ENCODE measurements at regions not wholly inside any gene's neighbourhood (a gene's known extent, or its start where the extent isn't known, plus 50 kb on each side); places are given as distances from the start of the nearest gene placed in this dataset.

DNA sequence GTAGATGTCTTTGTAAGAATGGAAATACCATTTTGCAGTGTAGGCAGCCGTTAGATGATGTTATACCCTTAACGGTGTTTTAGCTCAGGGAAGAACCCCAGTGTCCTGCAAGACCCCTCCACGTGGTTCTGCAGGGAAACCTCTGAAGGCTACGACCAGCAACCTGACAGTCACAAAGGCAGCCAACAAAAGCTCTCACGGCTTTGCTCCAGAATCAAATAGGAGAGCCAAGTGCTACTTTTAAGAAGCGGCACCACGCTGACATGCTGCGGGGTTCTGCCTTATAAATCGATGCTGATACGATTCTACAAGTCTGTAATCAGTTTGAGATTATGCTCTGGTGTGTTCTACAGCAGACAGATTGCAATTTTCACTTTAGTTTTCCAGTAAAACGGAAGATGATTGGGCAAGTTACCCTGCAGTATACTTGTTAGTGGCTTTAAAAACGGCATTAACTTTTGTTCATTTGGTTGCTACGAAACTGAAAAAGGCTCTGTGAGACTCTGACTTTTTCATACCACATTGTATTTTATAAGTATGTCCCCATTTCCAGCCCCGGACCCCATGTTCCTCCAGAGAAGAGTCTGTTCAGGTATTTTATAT, 312.9 kb downstream of the SAMD5 start:
- no peak for DNase-seq

GRCh38 chr6:147823936-147824335, 315.4 kb downstream of the SAMD5 start:
- DNase-seq = no peak

GRCh38 chr6:147825848-147826247, 317.4 kb downstream of the SAMD5 start:
- DNase-seq = no peak

- DNase-seq = no peak
These were observed 318.2 kb downstream of the SAMD5 start for GRCh38 chr6:147826698-147827097.

- no peak for DNase-seq
These were observed 320.9 kb downstream of the SAMD5 start for GRCh38 chr6:147829418-147829817.

- DNase-seq = no peak
These were observed 321.3 kb downstream of the SAMD5 start for GRCh38 chr6:147829835-147830234.

DNA sequence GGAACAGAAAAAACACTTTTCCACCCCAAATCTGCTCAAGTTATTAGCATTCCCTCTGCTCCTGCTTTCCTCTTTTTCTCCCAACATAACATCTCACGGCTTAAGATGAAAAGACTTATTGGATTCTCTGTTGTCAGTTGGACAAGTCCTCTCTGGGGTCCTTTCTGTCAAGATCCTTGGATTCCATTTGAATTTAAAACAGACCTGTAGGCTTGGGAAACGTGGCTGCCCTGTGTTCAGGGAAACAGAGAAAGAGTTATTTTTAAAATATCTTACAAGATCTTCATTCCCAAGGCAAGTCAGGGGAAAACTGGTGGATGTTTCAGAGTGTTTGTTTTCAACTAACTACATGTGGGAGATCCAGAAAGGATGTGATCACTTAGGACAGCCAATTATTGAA, 322.9 kb downstream of the SAMD5 start:
- DNase-seq = no peak

DNA sequence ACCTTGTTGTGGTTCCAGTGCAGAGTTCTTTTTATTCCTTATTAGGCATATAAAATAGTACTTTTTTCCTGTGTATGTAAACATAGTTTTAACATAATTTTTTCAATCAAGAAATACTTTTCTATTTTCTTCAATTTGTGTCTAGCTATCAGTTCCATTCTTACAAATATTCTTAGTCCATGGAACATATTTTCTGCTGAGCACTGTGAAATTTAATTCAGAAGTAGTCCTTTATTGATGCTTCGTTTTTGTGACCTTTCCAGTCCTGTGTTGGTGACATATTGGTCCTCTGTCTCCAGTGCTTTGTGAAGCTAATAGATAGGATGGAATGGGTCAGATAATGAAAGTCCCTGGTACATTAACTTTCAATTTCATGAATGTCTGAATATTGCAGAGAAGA, 325.1 kb downstream of the SAMD5 start:
- no peak for DNase-seq

GRCh38 chr6:147834084-147834776, 325.7 kb downstream of the SAMD5 start:
- no peak for DNase-seq

DNA sequence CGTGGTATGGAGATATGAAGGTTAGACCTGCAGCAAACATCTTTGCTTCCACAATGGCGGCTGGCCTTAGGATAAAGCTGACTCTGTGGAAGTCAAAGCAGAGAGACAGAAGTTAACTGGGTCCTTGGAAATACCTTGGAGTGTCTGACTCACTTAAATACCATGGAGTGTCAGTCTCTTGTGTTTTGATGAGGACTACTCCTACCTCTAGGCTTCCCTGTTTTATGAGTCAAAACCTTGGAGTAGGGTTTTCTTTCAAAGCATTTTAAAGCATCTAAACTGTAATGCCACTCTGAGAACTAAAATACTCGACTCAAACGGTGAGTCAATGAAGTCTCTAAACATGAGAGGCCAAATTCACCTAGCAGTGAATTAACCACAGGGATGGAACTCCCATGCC, 329.1 kb downstream of the SAMD5 start:
- DNase-seq = peak; percentile 7

- no peak for DNase-seq
These were observed 331.5 kb downstream of the SAMD5 start for GRCh38 chr6:147839708-147840610.

DNA sequence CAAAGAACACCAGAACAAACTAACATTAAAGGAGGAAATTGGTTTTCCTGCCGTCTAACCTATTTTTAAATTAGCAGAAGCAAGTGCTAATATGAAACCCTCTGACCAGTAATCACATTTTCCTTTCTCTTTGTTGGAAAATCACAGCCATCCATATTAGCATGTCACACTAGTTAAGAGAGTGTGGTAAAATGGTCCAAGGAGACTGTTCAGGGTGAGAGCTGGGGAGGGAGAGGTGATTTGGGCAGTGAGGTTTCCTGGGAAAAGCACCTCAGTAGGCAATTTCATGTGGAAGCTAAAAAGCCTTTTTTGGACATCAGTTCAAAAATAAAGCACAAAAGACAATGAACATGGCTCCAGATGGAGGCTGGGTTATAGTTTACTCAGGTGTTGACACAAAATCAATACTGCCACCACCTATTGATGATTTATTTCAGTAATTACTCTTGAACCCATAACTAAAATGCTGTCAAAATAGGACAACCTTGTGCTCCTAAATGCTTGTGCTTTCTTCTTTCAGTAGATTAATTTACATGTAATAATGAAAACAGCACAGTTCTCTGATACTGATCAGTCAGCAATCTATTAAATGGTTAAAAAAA, 333.2 kb downstream of the SAMD5 start:
- no peak for DNase-seq

DNA sequence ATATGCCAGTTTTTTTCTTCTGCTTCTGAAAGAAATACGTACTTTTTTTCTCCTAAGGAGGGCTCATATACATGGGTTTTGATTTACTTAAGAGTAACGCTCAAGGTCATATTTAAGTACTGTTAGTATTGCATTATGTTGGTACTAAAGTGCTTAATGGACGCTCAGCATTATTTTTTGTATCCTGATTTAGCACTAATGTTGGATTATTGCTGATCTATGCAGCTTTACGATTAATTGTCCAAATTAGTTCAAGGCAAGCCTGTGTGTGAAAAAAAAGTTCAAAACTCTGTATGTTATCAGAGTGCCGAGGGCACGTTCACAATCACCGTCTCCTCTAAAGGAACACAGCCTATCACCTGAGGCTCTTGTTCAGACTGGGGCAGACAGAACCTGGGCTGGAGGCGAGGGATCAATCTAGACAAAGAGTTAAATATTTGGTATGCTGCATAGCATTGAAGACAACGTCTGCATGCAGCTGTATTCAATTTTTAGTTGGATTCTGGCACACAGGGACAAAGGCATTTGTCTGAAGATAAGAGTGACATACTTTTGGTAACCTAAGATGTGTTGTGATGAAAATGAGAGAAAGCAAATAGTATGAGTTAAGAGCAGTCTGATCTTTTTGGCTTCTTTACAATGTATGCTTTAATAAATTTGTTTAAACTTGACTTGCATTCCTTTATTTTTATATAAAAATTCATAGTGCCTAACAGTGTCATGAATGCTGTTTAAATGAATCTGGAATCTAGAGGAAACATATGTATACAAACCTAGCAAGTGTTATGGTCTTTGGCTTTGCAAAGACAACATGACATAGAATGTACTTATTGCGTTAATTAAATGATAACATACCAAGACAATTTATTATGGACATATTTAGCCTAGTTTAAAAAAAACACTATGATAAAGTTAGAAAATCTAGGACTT, 341.2 kb downstream of the SAMD5 start:
- DNase-seq = peak; percentile 47

DNA sequence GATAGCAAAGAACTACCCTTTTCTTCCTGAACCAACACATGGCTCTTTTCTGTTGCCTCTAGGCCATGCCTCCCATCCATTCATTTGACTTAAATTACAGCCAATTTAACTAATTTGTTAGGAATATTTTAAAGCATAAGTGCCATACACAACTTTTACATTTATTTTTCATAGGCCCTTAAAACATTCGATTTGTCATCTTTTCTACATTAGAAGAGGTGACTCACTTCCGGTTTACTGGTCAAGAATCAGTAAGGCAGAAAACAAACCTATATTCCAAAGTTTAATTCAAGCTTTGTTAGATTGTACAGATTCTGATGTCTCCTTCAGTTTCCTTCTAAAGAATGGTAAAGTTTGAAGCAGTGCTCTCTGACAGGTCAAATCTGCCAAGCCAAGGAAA, 344.3 kb downstream of the SAMD5 start:
- peak; percentile 39 for DNase-seq

DNA sequence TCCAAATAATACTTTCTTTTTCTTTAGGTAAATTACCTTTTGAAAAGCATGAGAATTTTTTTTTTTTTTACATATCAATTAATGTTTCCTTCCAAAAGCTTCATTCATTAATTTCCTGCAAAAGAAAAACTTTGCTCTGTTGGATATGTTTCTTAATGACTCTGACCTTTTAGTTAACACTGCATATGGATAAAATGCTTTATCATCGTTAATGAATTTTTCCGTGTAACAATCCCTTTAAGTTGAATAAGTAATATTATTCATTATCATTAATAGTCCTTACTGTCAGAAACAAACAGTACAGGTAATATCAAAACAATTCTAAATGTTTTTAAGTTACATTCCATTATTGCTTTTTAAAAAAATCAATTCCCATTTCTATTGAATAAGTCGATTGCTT, 345.1 kb downstream of the SAMD5 start:
- DNase-seq = no peak

GRCh38 chr6:147855803-147856482, 347.5 kb downstream of the SAMD5 start:
- DNase-seq = peak; percentile 40

GRCh38 chr6:147856687-147857086, 348.2 kb downstream of the SAMD5 start:
- DNase-seq = no peak

DNA sequence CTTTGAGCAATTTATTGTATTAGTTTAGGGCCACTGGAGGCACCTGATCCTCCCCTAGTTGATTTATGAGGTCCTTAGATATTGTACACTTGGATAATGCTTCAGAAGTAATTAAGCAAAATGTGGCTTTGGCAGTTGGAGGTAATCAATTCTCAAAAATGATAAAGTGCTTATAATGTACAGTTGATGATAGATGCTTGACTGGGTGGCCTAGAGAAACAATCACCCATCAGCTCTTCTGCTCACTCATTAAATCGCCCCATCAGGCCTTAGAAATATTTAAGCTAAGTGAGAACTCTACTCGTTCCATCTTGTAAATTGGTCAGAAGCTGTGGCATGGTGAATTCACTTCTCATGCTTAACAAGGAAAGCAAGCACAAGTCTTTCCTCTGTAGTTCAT, 349.9 kb downstream of the SAMD5 start:
- no peak for DNase-seq

DNA sequence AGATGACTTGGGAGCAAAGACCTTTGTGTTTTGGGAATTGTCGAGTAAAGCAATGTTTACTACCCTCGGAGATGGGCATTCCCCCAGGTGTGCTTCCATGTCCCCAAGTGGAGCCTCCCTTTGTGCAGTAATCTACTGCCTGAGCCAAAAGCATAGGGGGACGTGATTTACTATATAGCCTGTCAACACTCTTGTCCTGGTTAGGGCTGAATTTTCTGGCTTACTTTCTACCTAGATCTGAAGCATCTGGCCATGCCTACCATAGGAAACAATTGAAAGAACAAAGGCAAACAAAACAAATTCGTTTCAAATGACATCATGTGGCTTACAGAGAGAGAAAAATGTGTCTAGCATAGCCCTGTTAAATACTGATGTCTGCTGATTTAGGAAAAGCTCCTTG, 350.6 kb downstream of the SAMD5 start:
- DNase-seq = peak; percentile 16

DNA sequence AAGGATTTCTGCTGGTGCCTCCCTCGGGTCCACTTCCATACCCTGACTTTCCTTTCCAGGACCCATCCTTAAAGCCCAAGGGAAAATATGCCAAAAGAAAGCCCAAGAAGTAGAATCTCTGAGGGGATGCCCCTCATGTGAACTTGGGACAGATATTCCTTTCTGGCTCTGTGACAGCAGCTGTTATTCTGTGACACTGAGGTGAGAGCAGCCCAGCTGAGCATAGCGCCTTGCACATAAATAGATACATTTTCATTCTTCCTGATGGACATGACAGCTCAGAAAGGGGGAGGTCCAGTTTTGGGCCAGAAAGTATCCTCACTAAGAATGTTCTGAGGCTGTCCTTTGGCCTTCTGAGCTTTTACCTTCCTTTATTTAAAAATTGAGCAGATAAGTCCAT, 353.2 kb downstream of the SAMD5 start:
- DNase-seq = no peak

- DNase-seq = no peak
These were observed 359.1 kb downstream of the SAMD5 start for GRCh38 chr6:147867433-147868226.

Measured in fibroblast of skin of back (primary cell).